ENCODE measurements at regions not wholly inside any gene's neighbourhood (a gene's known extent, or its start where the extent isn't known, plus 50 kb on each side); places are given as distances from the start of the nearest gene placed in this dataset.

DNA sequence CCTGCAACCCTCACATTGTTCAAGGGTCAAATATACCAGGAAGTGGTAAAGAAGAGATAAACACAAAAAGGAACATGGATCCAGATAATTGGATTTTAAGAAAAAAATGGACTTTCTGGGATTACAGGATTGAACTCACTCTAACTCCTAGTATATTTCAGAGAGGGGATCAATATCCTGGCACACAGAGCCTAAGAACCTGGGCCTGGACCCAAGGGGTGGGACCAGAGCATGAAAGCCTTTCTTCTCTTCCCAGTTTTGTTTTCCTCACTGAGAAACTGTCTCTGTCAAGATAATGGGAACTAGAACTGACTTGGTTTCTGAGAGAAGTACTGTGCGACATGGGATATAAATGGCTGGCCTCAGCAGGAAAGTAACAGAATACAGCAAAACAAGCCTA lies 422.8 kb upstream of the STXBP6 start:
- TF ChIP-seq CEBPB (IDR thresholded peaks at IDR 0.05): no peak
- TF ChIP-seq, protein P1, sequence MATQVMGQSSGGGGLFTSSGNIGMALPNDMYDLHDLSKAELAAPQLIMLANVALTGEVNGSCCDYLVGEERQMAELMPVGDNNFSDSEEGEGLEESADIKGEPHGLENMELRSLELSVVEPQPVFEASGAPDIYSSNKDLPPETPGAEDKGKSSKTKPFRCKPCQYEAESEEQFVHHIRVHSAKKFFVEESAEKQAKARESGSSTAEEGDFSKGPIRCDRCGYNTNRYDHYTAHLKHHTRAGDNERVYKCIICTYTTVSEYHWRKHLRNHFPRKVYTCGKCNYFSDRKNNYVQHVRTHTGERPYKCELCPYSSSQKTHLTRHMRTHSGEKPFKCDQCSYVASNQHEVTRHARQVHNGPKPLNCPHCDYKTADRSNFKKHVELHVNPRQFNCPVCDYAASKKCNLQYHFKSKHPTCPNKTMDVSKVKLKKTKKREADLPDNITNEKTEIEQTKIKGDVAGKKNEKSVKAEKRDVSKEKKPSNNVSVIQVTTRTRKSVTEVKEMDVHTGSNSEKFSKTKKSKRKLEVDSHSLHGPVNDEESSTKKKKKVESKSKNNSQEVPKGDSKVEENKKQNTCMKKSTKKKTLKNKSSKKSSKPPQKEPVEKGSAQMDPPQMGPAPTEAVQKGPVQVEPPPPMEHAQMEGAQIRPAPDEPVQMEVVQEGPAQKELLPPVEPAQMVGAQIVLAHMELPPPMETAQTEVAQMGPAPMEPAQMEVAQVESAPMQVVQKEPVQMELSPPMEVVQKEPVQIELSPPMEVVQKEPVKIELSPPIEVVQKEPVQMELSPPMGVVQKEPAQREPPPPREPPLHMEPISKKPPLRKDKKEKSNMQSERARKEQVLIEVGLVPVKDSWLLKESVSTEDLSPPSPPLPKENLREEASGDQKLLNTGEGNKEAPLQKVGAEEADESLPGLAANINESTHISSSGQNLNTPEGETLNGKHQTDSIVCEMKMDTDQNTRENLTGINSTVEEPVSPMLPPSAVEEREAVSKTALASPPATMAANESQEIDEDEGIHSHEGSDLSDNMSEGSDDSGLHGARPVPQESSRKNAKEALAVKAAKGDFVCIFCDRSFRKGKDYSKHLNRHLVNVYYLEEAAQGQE (IDR thresholded peaks at IDR 0.05; ENCODE audit: low read depth): no peak
- TF ChIP-seq EGR1 (IDR thresholded peaks at IDR 0.05): no peak
- TF ChIP-seq EP300 (IDR thresholded peaks at IDR 0.05; ENCODE audit: borderline replicate concordance): no peak
- no peak for TF ChIP-seq FOXM1 (IDR thresholded peaks at IDR 0.05; ENCODE audit: borderline replicate concordance, low read depth)
- no peak for TF ChIP-seq YY1 (IDR thresholded peaks at IDR 0.05; ENCODE audit: low read depth)
- TF ChIP-seq, protein P2, sequence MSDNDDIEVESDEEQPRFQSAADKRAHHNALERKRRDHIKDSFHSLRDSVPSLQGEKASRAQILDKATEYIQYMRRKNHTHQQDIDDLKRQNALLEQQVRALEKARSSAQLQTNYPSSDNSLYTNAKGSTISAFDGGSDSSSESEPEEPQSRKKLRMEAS (IDR thresholded peaks at IDR 0.05): no peak
